Stimulated activated CD8-positive, alpha-beta memory T cell treated with anti-CD3 and anti-CD28 coated beads, Interleukin-12 subunit alpha, Interleukin-12 subunit beta, amount 100 ng/mL, for 4 hours (primary cell): ENCODE measurements at regions not wholly inside any gene's neighbourhood (a gene's known extent, or its start where the extent isn't known, plus 50 kb on each side); places are given as distances from the start of the nearest gene placed in this dataset.

Source experiments
- DNase-seq: peaks from one replicate; pipeline ENCODE4 v3.0.0-alpha.2; 2020; ENCODE audit warnings: low read depth

DNA sequence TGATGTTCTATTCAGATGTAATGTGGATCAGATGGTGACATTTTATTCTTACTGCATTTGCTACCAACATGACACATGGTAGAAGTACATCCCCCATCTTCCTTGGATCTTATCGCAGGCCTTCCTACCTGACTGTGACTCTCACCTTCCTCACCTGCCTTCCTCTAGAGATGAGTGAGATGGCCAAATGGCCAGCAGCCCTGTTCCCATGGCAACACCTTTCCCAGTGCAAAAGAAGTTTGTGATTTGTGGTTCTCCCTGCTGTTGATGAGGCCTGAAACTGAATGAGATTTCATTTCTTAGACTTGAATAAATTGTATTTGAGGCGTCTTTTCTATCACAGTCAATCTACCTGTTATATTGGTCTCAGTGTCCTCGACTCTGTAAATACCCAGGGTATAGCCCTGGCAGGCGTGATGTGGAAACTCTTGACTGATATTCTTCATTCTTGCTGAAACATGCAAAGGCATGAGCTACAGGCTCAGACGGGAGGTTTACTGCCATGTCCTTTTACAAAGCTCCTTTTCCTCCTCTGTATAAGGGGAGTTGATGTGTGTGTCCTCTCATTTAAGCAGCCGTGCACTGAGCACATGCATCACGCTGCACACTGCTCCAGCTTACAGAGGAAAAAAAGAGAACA, 440.7 kb upstream of the AKR1E2 start:
- DNase-seq = no peak

DNA sequence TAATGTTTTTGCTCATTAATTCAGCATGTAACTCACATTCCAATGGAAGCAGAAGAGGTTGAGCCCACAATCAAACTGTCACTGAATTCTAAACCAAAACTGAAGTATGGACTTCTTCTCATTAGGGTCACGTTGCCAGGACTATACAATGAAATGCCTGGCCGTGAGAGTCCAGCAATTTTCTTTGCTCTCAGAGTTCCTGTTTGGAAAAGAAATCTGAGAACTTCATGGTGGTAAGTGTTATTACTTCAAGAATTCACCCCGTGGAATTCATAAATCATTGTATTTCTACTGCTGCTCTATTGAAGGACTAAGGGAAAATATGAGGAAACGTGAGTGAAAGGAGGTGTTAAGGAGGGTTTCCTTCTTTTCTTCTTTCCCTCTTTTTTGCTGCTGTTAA, 441.8 kb upstream of the AKR1E2 start:
- no peak for DNase-seq

DNA sequence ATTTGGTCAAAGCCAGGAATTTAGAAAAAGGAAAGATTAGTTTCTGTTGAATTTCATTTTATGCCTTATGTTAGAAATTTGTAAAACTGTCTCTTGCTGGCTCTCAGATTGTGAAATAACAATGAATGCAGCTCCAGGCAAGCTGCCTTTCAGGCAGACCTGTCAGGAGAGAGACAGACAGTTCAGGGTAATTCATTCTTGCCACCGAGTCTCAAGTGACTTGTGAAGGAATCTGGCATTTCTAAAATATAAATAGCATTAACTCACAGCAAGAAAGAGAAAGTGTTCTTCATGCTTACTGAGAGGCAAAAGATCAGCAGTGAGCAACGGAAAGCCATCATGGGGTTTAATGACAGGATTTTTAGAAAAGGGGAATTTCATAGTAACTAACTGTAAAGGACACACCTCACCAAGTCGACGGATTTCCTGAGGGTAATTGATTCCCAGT, 442.3 kb upstream of the AKR1E2 start:
- no peak for DNase-seq

DNA sequence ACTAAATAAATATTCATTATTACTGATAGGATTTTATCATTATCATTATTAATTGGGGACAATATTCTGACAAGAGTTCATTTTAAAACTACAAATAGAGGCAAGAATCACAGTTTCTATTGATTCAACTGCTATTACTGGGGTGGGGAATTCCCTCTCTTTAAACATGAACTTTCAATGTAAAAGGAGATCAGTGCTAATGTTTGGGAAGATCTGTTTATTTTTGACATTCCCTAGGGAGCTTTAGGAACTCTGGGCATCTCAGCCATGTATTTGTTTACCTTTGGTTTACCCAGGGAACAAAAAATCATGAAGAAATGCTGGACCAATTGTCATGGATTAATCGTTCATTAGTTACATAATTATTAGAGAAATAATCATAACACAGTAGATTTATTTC, 443.2 kb upstream of the AKR1E2 start:
- no peak for DNase-seq

DNA sequence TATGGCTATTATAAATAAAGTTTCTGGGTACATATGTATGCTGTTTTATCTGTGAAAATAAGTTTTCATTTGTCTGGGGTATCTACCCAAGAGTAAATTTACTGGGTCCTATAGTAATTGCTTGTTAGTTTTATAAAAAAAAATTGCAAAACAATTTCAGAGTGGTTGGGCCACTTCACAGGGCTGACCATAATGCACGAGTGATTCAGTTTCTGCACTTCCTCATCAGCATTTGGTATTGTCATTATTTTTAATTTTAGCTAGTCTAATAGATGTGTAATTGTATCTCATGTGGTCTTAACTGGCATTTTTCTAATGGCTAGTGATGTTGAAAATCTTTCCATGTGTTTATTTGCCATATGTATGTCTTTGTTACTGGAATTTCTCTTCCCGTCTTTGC, 452.4 kb upstream of the AKR1E2 start:
- no peak for DNase-seq

DNA sequence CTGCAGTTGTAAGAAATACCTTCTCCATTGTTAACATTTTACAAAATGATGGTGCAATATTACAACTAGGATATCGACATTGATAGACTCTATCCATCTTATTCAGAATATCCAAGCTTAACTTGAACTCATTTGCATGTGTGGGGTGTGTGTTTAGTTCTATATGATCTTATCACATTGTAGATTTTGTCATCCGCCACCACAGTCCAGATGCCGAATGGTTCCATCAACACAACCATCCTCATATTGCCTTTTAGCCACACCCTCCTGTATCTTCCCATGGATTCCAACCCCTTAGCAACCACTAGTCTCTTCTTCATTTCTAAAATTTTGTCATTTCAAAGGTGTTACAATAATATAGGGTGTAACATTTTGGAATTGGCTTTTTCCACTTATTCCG, 452.9 kb upstream of the AKR1E2 start:
- no peak for DNase-seq

DNA sequence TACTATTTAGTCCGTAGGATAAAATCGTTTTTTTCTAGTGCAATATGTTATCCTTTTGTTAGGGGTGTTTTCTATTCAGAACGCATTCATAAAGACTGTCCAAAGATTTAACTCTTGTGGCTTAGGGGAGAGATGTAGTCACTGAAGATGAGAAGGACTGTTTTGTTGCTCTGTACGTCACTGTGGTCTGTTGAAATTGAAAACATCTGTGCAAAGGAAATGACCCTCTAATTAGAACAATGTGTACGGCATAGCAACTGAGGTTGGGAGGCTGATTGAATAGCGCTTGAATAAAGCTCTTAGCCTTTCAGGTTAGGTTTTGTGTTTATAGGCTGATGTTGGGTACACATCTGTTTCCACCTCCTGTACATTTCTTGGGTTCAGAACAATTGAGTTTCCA, 453.4 kb upstream of the AKR1E2 start:
- no peak for DNase-seq

DNA sequence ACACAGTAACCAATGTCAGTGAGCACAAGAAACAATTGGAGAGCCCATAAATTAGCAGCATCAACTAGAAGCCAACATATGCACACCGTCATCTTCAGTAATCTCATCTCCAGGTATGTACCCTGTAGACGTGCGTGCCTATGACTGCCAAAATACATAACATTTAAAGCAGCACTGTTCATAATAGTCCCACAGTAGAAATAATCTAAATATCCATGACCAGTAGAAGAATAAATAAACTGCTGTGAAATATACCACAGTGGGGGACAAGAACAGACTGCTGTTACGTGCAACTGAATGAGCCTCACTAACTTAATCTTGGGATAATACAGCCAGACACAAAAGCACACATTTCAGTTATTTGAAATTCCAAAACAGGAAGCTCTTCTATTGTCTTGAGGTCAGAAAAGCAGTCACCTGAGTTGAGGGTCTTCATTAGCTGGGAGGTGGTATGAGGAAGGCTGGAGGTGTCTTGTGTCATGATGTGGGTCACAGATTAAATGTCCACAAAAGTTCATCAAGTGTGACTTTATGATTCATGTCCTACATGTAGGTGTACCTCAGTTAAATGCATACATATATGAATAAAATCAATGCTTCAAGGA, 454.2 kb upstream of the AKR1E2 start:
- no peak for DNase-seq

DNA sequence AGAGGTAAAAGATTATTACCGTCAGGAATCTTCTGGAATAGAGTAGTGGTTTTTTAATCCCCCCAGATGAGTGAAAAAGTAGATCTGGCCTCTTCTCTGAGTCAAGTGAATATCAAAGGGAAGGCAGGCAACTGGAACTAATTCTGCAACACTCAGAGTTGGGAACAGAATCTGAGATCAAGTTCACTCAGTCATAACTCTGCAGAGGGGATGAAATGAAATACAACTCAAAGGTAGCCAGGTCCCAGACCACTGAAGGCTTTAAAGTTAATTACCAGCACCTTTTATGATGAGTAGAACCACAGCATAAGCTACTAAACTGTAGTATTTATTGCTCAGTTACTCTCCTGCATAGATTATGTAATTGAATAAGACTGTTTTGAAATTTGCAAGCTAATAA, 455.6 kb upstream of the AKR1E2 start:
- DNase-seq = no peak

DNA sequence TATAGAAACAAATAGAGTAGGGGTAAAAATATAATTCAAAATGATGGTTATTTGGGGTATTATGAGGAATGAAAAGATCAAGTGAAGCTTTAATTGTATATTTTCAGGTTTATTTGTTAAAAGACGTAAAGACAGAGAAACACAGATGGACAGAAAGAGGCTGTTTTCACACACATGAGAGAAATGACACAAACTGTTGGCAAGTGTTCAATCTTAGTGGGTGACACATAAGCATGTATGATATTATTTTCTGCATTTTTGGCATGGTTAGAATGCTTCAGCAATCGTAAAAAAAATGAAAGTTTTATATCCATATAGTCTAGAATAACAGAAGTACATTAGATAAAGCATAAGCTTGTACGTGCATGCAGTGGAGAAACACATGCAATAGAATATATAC, 464.4 kb upstream of the AKR1E2 start:
- DNase-seq = no peak

DNA sequence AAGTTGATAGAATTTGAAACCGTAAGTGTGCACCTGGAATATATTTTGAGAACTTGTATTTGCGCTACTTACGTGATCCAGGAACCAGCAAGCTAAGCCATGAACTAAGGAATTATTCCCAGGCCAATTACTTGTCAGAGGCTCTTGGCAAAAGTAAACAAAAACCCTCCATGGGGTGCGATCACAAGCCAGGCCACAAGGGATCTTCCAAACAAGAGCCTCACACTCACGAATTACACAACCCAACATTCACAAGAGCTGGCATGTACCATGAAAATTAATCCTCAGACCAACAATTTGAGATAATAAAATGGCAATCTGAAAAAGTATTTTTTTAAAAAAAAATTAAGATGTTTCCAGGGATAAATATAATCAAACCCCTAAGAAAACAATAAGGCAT, 467.0 kb upstream of the AKR1E2 start:
- DNase-seq = no peak

DNA sequence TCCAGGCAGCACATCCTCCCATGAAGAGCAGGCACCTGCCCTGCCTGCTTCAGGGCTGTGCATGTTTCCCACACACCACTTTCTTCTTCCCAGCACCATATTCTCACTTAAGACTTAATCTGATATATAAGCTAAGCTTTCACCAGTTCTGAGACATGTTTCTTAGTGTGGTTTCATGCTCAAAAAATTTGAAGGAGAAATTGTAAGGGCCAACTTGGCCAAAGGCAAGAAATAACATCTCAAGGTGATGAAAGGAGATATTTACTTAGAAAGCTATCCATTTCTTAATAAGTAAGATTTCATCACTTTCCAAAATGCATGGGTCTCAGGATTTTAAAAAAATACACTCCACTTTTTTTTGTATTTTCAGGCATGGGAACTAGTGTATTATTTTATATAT, 468.1 kb upstream of the AKR1E2 start:
- DNase-seq = no peak

DNA sequence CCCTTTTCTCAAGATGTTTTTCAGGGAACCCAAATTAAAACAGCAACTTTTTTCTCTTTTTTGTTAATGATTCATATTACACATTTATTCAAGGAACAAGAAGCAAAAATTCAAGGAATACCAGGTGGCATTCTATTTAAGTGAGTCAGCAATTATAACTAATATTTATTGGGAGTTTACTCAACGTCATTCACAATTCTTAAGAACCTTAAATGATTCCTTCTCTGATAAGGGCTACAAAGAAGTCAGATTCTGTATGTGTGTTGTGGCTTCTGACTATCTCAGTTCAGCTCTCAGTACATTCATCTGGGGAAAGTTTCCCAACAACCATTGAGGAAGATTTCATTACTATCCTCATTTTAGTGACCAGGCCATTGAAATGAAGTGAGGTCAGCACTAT, 470.7 kb upstream of the AKR1E2 start:
- no peak for DNase-seq

DNA sequence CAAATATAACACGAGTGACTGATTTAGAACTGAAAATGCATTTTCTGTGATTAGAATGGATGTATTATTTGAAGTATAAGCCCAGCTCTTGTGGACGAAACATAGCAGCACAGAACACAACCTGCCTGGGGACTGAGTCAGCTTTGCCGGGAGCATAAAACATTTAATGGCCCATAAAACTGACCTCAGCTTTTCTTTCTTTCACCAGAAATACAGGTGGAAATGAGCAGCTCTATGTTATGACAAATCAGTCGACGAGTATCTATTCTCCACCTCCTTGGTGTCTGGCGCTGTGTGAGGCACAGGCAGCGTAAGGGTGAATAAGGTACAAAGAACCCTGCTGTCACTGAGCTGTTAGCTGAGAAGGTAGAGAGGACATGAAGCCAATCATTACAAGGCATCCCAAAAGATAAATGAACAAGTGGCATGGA, 471.6 kb upstream of the AKR1E2 start:
- no peak for DNase-seq

DNA sequence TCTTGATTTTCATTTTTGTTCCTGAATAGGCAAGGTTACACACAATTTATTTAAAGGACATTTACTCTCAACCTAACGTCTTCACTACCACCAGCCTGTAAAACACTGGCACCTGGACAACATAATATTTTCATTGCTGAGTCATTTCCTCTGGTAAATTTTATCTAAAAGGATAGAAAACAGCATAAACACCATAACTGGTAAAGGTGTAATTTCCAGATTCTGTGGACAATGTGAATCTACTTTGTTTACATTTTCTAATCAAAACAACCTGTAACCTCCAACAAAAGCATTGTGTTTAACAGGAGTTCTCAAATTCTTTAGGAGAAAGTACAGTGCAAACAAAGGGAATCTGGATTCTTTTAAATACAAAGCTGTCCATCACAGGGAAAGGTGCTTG, 472.0 kb upstream of the AKR1E2 start:
- DNase-seq = no peak

DNA sequence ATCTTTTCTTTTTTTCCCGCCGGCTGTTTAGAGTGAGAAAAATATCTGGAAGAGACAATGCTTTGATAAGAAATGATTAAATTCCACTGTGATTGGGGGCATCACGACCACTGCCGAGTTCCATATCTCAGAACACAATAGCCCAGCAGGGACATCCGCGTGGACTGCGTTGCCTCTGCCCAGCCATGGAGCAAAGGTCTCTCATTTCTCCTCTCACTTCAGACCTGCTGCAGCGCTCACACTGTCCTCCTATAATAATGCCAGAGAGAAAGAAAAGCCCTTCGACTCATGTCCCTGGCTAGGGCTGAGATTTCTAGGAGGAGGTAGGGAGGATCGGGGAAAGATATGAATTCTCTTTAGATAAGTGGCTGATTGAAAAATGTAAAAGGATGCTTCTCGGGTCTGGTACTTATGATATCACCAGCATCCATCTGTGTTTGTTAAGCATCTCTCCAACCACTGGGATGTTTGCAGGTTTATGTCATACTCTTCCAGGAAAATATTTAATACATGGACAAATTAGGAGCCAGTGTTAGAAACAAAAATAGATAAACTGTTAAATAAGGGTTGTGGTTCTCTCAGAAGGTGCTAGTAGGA, 472.9 kb upstream of the AKR1E2 start:
- no peak for DNase-seq

DNA sequence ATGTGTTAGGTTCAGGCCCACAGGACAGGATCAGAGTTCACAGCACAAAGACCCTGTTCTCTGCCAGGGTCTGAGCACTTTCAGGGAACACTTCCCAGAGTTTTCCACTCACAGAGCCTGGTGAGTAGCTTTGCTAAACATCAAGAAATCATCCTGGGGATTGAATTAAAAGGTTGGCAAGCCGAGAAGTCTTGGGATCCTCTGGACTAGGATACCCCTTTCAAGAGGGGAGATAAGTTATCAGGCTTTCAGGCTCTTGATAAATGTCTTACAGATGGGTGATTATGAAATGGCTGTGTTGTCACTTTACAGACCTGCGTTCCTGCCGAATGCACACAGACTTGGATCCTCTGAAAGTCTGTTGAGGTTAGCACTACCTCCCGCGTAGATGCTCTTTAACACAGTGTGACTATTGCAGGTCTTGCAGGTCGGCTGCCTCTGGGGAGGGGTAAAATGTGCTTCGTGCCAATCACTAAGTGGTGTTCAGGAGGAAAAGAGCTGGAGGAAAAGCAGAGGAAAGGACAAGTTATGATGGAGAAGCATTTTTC, 473.5 kb upstream of the AKR1E2 start:
- DNase-seq = no peak

DNA sequence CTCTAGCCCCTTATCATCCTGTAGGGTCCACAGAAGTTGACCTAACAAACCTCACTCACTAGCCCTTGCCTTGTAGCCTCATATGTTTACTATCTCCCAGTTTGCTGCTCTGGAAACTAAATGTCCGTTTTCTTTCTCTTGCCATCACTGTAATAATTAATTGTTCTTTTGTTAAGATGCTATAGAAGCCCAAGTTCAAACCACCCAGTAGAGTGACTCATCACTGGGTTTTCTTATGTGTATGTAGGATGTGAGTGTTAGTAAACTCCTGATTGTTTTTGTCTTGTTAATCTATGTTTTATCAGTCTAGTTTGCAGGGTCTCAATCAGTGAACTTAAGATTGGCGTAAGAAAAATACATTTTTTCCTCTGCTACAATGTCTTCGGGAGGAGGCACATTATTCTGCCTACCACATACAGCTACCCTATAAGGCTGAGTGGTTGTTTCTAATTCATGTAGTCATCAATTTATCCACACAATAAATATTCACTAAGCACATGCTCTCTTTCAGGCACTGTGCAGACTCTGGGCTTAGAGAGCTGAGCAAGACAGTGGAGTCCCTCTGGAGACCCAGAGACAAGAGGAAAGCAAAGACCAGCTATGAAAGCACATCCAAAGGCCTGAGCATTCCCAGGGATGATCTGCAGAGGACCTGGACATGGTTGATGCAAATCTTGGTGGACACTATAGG, 474.1 kb upstream of the AKR1E2 start:
- DNase-seq = no peak

DNA sequence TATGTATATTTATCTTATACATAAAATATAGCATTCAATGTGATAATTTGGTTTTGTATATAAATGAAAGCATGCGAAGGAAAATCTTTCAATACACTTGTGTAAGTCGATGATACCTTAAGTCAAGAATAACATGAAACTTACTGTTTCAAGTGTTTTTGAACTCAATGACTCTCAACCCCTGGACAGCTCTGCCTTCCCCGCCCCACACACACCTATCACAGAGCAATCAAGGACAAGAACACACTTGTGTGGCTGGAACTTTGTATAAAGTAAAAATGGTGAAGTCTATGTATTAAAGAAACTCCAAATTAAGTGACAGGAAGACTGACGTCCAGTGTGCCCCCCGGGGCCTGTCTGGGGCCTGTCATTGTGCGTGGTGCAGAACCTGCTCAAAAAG, 478.6 kb upstream of the AKR1E2 start:
- no peak for DNase-seq

DNA sequence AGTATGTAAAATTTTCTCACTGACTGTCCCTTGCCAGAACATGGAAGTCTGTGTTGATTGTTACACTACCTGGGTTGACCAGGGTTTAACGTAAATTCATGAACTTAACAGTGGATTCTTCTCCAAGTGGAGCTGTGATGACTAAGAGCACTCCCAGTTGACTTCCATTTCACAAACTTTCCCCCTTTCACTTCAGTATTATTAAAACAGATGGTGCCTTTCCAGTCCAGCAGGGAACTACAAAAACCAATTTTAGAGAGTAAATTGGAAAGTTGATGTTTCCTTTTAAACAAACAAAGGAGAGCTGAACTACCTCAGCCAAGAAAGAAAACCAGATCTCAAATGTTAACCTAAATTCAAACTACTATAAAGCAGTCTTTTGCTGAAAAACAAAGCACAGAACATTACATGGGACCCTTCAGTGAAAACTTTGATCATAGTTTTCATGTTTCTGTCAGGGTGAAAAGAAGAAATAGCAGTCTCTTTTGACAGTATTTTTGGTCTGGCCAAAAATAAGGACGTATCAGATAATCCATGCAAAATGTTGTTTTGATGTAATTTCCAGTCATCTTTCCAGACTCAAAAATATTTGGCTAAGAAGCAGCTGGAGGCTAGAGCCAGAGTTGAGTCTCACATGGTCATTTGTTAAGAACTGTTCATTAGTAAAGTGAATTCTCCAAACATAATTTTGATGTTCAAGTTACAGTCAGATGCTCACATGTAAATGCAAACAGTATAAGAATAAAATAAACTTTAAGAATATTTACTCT, 479.9 kb upstream of the AKR1E2 start:
- no peak for DNase-seq

DNA sequence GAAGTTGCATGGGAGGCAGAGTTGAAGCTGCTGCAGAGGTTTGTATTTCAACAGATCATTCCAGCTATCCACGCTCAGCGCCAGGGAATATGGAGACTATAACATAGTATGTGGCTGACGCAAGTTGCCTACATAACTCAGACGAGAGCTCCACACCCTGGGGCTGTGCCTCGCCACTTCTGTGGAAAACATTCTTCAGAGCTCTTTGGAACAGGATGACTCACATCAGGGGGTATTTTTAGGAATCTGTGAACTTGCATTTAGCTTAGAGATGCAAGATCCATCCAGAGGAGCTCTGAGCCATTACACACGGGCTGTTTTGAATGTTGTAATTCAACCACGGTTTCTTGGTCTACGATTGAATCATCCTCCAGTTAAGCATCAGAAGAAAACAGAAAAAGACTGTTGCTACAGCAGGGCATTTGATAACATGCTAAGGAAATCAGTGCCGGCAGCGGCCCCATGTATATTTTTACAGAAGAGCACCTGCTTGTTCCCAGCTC, 481.5 kb upstream of the AKR1E2 start:
- DNase-seq = no peak

DNA sequence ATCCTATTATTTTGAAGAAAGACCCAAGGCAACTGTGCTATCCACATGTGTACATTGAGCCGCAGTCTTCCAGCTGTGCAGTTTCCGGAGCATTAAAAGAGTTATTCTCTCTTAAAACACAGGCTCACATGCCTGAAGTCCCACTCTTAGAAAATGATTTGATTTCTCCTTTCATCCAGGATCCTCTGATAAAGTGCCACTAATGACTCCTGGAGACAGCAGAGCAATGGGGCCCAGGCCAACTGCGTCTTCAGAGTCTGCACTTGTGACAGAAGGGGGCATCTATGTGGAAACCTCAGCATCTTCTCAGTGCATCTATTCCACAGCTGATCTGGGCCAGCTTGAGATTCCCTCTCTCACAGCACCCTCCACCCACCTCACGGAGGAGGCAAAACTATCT, 482.1 kb upstream of the AKR1E2 start:
- DNase-seq = no peak
